Hematopoietic multipotent progenitor cell treated with erythropoietin and hydrocortisone succinate and interleukin-3 and kit ligand, for 6 days (in vitro differentiated cells): ENCODE measurements at regions not wholly inside any gene's neighbourhood (a gene's known extent, or its start where the extent isn't known, plus 50 kb on each side); places are given as distances from the start of the nearest gene placed in this dataset.

Source experiments
- DNase-seq: peaks from one replicate; pipeline ENCODE4 v3.0.0-alpha.2; 2015

DNA sequence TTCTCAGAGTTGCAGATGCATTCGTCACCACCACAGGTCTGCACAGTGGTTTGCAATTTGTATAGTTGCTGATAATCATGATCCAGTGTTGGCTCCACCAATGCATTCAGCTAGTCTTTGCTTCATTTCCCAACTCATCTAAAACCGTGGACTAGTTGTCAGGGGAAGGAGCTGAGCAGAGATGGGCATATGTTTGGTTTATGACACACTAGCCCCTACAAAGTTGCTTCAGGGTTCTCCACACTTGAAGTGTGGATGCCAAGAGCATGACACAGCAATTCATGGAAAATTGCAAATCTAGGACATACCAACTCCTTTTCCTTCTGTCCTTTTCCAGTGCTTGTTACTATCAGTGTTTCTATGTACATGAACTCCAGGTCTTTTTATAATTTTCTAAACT, 168.0 kb downstream of the TNFSF13B start:
- no peak for DNase-seq

DNA sequence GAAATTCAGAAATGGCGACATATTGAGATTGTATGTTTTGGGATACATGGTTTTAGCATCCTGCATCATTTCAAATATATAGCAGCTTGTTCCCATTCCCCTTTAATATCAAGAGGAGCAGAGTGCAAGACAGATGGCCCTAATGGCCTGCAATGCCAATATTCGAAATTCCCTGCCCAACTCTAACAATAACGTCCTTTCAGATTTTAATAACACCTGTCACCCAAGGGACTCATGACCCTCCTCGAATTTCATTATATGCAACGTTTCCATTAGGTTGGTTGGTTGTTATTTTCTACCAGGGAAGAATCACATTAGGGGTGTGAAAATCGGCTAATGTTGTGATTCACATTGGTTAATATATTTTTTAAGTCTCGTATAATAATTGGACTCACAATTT, 170.0 kb downstream of the TNFSF13B start:
- DNase-seq, result no peak

DNA sequence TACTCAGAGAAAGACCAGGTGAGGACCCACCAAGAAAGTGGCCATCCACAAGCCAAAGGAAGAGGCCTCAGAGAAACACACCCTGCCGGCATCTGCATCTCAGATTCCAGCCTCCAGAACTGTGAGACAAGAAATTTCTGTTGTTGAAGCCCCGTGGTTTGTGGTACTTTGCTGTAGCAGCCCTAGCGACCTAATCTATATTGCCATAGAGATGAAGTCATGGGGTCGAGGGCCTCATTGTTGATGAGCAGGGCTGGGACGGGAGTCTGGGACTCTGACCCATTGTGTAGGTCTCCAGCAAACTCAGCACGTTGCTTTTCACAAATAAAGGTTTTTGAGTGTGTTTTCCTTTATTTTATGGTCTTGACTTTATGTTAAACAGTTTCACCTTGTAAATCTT, 174.9 kb downstream of the TNFSF13B start:
- DNase-seq, result no peak

DNA sequence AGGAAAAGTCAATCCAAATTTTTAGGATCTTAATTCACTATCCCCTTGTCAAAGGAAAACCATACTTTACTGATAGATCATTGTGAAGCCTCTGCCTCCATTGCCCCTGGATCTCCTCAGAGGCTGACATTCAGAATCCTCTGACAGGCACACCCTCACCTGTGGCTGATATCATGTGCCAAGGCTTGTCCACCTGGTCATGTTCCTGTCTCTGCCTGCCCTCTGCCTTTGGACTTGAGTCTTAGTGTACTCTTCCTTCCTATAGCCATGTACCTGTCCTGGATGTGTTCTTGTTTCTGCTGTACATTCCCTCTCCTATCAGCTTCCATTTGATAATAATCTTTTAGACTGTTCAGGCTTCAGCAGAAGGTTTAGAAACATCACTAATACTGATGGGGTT, 179.4 kb downstream of the TNFSF13B start:
- DNase-seq, result no peak

DNA sequence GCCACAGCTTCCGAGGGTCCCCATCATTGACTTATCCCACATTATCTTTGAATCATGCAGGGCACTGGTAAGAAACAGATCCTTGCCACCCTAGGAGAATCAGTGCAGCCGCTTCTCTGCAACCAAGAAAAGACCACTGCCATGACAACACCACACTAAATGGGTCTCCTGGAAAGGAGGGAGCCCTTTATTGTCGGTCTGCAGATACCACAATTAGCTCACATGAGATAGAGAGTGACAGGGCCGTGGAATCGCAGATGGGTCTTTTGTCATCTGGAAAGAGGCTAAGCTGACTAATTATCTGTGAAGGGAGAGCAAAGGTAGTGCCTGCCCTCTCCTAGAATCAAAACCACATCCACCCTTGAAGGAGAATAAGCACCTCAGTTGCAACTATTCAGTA, 178.3 kb upstream of the MYO16 start:
- no peak for DNase-seq

DNA sequence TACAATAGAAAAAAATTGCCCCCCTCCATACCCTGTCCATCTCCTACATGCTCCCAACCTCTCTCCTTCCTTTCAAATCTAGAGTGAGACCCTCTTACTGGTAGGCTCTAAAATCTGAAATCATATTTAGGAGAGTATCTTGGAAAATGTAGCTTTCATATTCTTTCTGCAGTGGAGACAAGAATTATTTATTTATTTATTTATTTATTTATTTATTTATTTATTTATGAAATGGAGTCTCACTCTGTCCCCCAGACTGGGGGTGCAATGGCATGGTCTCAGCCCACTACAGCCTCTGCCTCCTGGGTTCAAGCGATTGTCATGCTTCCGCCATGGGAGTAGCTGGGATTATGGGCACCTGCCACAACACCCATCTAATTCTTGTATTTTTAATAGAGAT, 174.1 kb upstream of the MYO16 start:
- DNase-seq, result no peak

DNA sequence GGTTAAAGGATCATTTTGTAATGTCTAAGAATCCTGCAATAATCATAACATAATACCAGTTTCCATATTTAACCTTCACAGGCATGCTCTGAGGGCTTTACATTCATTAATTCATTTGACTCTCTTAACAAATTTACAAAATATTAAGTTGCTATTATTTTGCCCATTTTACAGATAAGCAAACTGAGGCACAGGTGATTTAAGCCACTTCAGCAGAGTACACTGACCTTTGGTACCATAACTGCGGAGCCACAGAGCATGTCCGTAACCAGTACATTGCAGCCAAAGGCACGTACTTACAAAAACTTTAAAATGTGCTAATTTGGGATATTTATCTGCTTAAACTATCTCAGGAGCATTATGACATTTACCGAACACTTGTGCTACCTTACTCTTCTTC, 169.4 kb upstream of the MYO16 start:
- no peak for DNase-seq

DNA sequence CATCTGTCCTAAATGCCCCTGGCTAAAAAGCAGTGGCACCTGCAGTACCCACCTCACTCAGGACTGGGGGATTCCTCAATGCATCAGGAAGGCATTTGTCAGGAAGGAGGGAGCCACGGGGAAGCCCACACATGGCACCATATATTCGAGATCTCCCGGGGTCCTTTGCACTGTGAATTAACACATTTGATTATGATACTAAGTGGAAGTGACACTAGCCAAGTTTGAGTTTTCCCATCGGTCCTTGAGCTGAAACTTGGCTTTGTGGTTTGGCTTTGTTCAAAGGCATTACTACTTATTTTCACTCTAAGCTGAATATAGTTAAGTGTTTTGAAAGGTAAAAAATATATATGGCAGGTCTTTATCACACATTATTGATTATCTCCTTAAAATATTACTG, 168.7 kb upstream of the MYO16 start:
- no peak for DNase-seq

DNA sequence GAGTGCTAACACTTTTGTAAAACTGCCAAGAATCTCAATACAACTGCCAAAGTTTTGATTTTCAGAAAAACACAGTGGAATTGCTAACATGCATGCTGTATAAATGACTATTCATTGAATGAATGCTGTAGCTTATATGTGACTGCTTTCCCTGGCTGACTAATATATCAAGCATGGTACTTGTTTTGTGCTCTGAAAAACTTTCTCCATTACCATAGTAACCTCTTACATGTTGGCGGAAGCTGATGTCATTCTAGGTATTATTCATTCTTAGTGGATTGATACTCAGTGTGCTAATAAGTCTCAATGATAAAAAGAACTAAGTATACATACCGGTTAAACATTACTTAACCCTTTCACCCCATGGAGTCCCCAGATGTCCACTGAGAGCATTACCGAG, 166.1 kb upstream of the MYO16 start:
- no peak for DNase-seq

DNA sequence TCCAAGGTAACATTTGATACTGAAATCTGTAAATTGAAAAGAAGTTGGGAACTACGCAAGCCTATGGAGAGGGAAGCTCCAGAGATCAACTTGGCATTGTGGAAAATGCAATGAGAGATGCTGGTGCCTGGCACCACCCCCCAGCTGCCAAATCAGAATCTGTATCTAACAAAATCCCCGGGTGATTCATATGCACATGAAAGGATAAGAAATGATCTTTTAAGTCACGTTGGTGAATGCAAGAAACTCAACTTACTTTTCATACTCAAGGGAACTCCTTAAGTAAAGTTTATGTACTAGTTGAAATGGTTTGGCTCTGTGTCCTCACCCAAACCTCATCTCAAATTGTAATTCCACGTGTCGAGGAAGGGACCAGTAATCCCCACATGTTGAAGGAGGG, 158.5 kb upstream of the MYO16 start:
- no peak for DNase-seq

DNA sequence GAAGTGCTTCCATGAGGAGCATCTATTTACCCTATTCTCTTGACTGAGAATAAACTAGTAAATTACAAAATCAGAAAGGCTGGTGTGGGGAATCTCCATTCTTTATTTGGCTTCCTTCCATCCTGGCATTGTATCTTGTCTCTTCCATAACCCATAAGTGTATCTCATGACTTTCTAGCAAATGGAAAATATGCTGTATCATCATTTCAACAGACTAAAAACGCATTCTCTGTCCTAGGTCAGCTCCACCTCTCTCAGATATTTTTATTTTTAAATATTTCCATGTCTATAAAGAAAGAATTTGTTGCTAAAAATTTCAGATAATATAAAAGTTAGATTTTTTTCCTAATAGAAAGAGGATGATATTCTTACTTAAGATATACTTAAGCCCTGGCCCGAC, 154.2 kb upstream of the MYO16 start:
- DNase-seq, result no peak

DNA sequence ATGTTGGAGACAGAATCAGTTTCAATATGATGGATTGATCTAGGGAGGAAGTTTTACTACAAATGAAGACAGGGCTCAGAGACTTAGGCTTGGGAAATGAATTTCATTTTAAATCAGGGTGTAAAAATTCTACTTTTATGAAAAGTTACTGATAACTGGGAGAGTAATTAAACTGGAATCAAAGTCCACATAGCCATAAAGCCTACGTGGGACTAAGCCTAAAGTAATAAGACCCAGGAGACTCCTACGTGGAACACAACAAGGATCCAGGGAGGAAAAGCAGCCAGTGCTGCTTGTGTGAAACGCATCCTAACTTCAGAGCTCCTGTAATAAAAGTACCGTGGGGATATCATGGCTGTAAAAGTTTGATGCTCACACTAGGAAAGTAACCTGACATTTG, 152.0 kb upstream of the MYO16 start:
- no peak for DNase-seq

DNA sequence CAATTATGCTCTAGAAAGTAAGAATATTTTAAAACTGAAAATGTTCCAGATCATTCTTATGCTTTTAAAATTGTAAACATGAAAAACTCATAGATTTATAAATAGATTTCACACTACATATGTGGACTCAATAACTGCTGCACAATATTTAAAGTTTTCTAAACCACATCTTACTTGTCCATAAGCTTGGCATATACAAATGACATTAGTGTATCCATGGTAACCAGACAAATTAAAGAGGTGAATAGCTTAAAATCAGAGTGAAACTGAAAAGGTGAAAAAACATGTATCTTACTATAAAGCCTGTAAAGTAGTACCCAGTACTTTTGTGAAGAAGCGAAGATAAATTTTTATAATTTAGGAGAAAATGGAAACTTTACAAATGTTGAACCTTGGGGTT, 151.2 kb upstream of the MYO16 start:
- DNase-seq, result no peak

DNA sequence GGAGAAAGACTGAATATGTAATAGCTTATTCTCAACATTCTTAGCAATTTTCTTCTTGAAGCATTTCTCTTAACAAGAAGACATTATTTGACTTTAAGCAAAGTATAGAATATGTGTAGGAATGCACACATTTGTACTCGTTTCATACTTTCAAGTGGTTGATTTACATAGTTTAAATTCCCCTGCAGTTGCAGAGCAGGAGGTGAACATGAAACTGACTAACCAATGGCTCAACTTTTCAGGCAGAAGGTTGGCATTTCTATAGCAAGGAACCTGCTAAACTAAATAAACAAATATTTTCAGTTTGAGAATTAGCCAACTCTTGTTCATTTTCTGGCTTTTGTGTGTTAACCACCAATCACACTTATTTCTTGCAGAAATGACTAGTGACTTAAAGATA, 145.4 kb upstream of the MYO16 start:
- DNase-seq, result no peak

DNA sequence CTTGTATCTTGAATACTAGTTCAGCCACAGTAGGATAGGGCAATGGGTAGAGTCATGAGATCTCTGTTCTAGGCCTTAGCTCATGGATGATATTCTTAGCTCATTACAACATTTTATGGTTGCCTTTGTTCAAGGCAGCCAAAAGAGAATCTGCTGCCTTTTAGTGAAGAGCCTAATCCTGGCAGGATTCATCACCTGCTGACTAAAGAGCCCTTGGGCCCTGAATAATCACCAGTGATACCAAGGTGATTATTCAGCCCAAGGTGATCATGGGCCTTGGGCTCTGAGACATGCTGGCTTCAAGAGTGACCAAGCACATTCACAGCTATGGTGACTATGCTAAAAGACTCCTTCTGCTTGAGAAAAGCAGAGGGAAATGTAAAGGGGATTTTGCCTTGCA, 143.3 kb upstream of the MYO16 start:
- DNase-seq, result no peak

DNA sequence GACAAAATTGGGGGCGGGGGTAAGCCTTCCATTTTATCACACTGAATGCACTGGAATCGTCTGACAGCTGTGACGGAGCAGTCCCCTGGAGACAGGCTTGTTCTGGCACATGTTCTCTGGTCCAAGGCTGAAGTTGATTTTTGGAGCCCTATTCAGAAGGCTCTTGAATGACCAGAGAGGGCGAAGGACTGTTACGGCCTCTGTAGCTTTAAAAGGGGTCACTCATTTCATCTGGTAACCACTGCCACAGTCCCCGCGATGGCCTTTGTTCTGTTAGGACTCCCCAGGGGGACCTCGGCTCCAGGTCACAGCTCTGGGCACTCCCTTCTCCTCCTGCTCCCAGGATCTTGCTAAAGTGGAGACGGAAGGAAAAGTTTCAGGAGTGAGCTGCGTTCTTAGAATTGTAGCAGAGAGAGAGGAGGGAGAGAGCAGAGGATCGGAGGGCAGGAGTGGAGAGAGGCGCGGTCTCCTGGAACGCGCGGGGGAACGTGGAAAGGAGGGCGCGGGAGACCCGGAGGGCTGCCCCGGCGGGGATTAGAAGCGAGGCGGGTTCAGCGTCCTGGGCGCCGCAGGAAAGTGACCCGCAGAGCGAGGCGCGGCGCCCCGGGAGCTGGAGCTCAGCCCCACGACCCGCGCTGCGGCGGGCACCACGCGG, 134.3 kb upstream of the MYO16 start:
- DNase-seq, result peak; percentile 1

DNA sequence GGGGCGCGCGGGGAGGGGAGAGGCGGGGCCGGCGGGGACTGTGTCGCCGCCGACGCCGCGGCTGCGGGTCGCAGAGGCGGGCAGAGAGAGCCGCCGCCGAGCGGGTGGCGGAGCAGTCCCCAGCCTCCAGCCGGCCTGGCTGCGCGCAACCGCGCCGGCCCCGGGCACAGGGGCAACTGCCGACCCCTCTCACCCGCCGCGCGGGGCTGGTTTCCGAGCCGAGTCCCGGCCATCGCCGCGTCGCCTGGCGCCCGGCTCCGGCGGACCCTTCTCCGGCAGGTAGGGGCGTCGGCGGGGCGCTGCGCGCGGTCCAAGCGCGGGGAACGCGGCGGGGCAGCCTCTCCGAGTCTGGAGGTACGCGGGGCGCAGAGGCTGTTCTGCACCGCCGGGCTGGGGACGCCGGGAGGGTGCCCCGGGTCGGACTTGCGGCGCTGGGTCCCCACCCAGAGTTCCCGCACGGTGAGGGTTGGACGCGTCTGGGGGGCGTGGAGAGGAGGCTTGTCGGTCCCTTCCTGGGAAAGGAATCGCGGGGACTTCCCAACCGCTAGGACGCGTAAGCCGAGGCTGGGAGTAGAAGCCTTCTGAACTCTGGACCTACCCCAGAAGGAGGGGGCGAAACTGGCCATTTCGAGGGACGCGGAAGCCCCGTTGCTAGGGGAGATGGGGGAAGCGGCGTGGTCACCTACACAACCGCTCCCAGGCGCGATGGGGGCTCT, 133.6 kb upstream of the MYO16 start:
- DNase-seq, result no peak

DNA sequence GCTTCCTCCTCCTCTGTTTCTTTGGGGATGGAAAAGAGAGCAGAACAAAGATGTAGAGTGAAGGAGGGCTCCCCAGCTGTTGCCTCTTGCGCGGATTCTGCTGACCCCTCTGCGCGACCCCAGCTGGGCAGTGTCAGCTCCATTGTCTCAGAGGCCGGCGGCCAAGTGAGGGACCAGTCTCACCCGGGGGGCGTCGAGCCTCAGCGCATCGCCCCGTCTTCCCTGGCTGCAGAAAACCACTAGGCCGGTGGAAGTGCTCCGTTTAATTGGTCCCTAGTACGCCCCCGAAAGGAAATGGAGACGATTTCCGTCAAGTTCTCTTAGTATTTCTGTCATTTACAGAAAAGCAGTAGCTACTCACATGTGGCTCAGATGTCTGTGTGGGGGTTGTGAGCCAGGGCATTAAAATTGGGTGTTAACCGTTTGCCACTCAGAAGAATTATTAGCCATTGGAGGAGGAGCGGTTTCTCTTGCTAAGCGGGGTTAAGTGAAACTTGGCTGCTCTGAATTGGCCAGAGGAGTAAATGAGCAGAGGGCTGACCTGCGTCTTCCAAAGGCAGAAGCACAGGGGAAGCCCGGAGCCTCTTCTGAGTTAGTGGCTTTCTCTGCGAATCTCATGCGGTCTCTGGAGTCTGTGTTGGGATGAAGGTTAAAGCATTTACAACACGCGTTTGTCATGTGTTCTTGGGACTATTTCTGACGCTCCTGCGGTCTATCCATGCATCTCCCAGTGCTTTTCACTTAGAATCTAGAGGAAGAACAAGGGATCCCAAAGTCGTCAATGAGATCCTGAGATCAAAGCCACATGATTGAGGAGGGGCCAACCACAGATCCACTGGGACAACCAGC, 132.8 kb upstream of the MYO16 start:
- peak; percentile 6 for DNase-seq

DNA sequence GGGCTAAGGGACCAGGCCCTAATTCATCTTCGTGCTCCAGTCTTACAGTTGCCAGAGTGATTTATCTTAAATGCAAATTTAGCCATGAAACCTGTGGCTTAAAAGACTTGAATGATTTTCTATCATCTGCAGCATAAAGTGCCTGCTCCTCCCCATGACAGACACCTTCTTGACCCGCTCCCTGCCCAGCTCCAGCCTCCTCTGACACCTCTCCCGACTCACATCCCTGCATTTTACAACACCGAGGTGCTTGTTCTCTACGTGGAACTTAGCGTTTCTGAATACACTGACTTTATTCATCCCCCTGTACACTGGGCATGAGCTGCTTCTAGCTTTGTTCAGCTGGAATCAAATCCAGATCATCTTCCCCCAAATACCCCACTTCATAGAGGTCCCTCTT, 128.7 kb upstream of the MYO16 start:
- no peak for DNase-seq

DNA sequence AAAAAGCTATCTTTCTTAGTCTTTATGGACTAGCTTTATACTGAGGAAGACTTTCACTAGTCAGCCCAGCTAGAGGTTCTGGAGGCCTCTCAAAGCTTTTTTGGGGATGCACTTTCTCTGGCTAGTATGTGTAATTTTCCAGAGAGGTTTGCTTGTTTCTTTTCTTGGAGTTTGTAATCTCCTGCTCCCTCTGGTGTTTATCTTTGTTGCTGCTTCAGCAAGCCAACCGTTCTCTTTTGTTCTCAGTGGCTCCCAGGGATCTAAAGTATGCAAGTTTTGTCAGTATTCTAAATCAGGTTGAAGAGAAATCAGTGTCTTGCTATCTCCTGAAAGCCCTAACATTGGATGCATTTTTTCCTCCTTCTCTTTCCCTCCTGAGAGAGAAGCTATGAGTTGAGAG, 121.1 kb upstream of the MYO16 start:
- DNase-seq, result peak; percentile 30

DNA sequence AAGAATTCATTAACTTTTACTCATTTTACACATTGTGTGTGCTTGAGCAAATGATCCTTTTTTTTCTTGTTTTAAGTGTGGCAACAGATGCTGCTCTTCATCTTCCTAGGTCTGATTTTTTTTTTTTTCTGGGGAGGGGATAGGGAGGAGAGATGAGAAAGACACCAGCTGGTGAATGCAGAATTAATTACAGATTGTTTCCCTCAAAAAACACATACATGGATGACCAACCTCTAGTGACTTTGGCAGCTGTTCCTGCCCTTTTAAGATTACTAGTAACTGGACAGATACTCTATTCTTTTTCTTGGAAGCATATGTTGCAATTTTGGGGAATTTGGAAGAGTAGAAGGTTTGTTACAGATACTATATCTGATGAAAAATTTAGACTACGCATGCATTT, 103.6 kb upstream of the MYO16 start:
- DNase-seq, result no peak

DNA sequence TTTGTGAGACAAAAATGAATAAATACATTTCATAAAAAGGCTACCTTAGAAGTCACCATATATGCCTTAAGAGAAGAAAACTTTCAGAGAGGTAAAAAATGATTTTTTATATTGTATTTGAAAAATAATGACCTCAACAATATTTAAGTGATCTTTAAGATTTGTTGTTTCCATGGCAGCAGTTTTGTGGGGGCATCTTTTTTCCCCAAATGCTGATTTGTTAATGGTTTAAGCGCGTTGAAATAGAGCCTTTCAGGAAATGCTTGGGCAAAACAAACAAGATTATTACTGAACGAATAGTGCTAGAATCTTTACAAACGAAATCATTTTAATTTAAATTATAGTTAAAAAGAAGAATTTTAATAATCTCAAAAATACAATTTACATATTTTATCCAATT, 103.1 kb upstream of the MYO16 start:
- DNase-seq, result no peak

DNA sequence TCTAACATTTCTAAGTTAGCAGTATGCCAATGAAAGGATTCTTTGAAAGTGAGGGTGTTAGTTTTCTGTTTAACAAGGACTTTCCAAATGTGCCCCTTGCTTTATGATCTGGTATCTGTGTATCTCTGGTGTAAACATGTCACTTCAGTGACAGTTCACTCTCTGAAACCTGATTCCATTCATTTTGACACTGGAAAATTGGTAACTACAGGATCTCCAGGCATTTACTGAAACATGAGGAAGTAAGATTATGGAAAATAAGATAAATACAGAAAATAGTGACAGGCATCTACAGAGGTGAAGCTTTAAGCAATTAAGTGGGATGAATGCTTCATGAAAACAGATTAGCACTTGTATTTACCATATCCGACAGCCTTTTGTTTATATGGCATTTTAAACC, 101.6 kb upstream of the MYO16 start:
- DNase-seq, result no peak

DNA sequence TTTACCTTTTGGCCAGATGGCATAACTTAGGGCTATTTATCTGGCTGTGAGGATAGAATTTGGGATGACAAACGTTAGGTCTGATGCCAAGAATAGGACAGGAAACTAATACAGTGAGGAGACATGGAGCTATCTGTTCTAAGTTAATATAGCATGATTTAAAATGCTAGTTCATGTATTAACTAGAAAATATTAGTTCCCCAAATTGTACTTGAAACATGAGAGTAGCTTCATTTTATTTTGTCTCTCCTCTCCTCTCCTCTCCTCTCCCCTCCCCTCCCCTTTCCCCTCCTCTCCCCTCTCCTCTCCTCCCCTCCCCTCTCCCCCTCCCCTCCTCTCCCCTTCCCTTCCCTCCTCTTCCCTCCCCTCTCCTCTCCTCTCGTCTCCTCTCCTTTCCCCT, 101.1 kb upstream of the MYO16 start:
- DNase-seq, result no peak
